ENCODE measurements at regions not wholly inside any gene's neighbourhood (a gene's known extent, or its start where the extent isn't known, plus 50 kb on each side); places are given as distances from the start of the nearest gene placed in this dataset.

DNA sequence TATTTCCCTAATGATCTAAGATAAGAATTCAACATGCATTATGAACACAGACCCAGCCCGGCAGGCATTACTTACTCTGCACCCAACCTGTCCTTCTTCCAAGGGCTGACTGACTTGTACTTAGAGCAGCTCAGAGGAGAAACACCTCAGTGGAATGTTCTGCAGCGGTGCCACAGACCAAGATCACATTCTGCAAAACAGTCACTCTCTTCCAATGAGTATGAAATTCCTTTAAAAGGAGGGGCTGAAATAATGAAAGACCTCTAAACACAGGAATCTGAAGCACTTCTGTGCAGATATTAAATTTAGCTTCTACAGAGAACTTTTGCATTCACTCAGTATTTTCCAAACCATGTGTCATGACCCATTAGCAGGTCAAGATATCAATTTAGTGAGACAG lies 172.9 kb downstream of the ZDHHC21 start:
- DNase-seq (ENCODE audit: low read depth in 2 of 2, low spot score in 1 of 2), result no peak

GRCh38 chr9:14517154-14517906 lies 175.9 kb downstream of the ZDHHC21 start:
- no peak for DNase-seq (ENCODE audit: low read depth in 2 of 2, low spot score in 1 of 2)

DNA sequence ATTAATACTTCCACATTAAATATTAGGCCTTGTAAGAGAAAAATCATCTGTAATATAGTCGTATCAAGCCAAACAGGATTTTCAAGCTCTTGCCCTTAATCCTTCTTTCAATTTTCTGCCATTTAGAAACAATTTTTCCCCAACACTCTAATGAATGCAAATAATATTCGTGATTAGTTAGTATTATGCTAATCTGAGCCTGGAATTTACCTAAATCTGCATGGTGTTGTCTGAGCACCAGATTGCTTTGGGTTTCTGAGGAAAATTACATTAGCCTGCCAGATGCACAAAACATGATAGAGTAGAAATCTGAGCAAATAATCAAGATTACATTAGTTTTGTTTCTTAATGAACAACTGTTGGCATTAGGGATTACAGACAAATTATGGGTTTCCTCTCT lies 176.6 kb downstream of the ZDHHC21 start:
- no peak for DNase-seq (ENCODE audit: low read depth in 2 of 2, low spot score in 1 of 2)

DNA sequence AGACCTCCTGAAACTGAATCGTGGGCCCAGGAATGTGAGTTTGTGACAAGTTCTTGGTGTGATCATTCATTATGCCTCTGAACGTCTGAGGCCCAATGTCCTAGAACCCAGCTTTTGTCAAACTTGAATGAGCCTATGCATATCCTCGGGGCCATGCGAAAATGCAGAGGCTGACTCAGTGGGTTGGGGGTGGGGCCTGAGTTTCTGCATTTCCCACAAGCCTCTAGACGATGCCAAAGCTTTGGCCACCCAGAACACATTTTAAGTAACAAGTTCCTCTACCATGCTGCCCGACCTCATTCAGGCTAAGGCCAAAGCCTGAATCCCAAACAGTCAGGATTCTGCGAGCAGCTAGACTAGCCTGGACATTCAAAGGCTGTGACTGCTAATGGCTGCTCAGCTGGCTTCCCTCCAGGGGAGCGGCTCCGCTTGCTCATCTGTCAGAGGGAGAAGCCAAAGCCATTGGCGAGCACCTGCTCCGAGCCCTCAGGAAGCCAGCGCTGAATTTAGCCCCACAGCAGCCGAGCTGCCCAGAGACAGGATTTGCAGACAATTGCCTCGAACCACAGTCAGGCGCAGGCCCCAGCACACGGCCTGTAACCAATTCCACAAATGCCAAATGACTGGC lies 177.5 kb downstream of the ZDHHC21 start:
- DNase-seq (ENCODE audit: low read depth in 2 of 2, low spot score in 1 of 2), result no peak

DNA sequence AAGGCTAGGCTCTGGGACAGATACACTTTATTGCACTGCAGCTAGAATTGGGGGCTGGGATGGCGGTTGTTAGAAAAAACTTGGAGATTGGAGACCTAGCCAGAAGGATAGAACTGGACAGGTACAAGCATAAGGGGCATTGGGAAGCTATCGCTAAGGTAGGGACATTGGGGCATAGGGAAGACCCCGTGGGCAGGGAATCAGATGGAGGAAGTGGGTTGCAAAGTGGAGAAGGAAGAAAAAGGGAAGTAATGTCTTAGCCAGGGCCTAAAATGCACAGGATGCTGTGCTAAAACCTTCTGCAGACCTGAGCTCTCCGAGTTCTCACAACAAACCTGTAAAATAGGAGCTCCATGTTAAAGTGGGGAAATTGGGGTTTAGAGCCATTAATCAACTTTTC lies 178.2 kb downstream of the ZDHHC21 start:
- DNase-seq (ENCODE audit: low read depth in 2 of 2, low spot score in 1 of 2), result no peak

GRCh38 chr9:14512942-14513341 lies 180.3 kb downstream of the ZDHHC21 start:
- DNase-seq (ENCODE audit: low read depth in 2 of 2, low spot score in 1 of 2), result no peak

- no peak for DNase-seq (ENCODE audit: low read depth in 2 of 2, low spot score in 1 of 2)
Measured at GRCh38 chr9:14511452-14511851, 181.8 kb downstream of the ZDHHC21 start.

DNA sequence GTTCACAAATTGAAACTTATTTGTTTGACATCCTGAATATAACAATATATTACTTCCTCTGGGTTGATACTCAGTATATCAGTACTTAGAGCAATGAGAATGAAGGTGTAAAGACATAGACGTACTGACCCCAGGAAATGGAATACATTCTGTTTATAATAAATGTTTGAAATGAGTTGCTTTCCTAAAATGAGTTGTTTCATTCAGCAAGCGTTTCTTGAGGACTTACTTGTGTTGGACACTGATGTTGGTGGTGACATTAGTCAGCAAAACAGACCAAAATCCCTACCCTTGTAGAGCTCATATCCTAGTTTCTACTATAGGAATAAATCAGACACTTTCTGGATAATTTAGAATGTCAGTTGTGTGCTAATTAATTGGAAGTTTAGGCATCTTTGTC lies 184.3 kb downstream of the ZDHHC21 start:
- no peak for DNase-seq (ENCODE audit: low read depth in 2 of 2, low spot score in 1 of 2)

DNA sequence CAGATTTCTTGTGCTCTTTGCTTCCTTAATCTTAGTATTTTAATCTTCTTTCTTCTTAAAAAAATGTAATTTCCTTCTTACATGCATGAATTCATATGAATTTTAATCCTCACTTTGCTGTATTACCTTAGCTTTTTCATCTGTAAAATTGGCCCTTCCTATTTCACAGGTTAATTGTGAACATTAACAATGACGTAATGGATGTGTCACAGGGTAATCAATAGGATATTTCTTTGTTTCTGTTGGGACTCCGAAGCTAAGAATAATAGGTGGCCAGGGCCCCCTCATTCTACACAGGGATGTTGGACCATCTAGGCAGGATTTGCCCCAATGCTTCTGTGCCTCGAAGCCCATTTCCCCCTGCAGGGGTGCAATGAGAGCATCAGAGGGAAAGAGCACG lies 187.4 kb upstream of the NFIB start:
- no peak for DNase-seq (ENCODE audit: low read depth in 2 of 2, low spot score in 1 of 2)

- no peak for DNase-seq (ENCODE audit: low read depth in 2 of 2, low spot score in 1 of 2)
Measured at GRCh38 chr9:14500705-14501104, 186.8 kb upstream of the NFIB start.

- DNase-seq (ENCODE audit: low read depth in 2 of 2, low spot score in 1 of 2), result no peak
Measured at GRCh38 chr9:14499976-14500375, 186.0 kb upstream of the NFIB start.

DNA sequence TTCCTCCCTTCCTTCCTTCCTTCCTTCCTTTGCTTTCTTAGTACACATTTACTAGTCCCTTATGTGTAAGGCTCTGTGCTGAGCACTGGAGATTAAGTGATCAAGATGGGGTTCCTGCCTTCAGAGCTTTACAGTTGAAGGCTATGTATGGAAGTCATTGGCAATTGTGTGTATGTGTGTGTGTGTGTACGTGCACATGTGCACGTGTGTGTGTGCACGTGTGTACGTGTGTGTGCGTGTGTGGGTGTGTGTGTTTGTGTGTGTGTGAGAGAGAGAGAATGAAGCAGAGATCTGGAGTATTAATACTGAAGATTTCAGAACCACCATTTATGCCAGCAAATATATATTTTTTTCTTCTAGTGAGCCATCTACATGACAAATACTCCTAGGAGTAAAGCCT lies 184.9 kb upstream of the NFIB start:
- no peak for DNase-seq (ENCODE audit: low read depth in 2 of 2, low spot score in 1 of 2)

DNA sequence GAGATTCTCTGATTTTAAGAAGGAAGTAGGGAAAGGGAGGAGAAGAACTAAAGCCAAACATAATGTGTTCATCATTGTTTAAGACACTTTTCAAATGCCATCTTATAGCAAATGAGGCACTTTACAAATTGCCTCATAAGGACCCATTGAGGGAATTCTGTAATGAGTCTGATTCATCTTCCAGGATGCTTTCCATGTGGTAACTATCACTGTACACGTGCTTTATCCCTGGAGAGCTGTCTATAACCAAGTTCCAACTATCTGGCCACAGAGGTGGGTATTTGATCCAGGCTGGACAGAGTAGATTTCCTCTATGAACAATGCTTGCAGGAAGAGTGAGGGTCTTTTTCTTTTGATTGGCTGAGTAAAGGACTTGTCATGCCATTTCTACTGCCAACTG lies 183.5 kb upstream of the NFIB start:
- no peak for DNase-seq (ENCODE audit: low read depth in 2 of 2, low spot score in 1 of 2)

DNA sequence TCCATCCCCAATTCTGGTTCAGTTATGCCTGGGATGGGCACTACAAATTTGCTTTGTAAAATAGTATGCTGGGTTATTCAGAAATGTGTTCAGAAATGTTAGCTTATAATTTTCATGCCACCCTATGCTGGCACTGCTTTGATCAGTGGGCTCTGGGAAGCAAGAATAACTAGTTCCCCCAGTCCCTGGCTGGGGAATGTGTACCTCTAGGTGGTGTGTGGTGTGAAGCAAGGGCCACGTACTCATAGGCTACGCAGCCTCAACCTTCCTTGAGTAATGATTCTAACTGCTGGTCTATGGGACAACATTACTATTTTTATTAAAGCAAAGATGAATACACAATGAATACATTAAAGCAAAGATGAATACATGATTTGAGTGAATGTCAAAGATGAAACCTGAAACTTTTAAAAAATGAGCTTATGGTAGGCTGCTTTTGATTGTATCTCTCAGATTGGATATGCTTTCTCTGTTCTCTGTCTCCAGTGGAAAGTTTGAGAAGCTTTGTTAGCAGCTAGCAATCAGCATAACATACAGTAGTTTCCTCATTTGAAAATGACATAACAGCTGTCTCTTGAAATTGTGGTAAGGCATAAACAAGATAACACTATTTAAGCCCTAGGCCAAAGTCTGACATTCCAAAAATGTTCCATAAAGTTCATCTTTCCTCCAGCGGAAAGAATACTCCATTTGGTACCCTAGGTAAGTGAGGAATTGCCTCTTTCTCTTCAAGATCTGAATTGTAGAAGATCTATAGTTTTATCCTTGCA lies 174.7 kb upstream of the NFIB start:
- no peak for DNase-seq (ENCODE audit: low read depth in 2 of 2, low spot score in 1 of 2)

- DNase-seq (ENCODE audit: low read depth in 2 of 2, low spot score in 1 of 2), result no peak
Measured at GRCh38 chr9:14487547-14488185, 173.7 kb upstream of the NFIB start.

DNA sequence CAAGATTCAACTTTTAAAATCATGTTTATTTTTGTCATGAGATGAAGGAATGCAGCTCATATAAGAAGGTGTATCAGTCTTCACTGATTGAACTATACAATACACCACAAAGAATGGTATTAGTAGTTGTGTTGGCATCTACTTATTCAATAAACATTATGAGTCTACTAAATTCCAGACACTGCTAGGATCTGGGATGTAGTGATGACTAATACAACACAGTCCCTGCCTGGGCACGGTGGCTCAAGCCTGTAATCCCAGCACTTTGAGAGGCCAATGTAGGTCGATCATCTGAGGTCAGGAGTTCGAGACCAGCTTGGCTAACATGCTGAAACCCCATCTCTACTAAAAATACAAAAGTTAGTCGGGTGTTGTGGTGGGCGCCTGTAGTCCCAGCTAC lies 171.4 kb upstream of the NFIB start:
- no peak for DNase-seq (ENCODE audit: low read depth in 2 of 2, low spot score in 1 of 2)

DNA sequence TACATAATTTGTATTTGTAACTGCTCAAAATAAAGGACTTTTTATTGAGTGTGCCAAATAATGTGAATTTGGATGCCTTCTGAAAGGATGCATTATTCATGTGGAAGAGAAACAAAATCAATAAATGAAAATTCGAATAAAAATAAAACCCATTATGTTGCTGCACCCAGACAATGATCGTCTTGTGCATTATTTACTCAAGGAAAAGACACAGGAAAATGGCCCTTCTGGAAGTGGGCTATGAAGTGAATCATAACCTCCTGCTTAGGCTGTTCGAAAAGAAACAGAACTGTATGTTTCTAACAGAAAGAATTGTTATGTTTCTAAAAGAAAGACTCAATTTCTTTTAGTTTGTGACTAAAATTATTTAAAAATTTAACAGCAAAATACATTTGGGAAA lies 168.9 kb upstream of the NFIB start:
- no peak for DNase-seq (ENCODE audit: low read depth in 2 of 2, low spot score in 1 of 2)

- DNase-seq (ENCODE audit: low read depth in 2 of 2, low spot score in 1 of 2), result no peak
Measured at GRCh38 chr9:14480526-14480925, 166.6 kb upstream of the NFIB start.

DNA sequence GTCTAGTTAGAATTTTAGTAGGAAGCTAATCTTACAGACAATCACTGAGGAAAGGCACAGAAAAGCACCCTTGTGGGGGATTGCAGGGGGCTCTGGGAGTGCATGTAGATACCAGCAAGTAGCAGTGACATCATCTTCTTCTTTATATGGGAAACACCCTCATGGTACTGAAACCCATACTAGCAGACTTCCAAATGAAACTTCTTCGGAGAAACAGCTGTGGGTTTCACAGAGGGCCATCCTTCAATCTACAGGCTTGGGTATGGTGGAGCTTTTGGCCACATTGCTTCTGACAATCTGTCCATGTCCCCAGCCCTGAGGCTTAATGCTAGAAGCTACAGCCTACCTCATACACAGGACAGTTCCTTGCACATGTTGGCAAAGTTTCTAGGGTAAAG lies 165.2 kb upstream of the NFIB start:
- DNase-seq (ENCODE audit: low read depth in 2 of 2, low spot score in 1 of 2), result no peak

GRCh38 chr9:14478175-14479162 lies 164.5 kb upstream of the NFIB start:
- DNase-seq (ENCODE audit: low read depth in 2 of 2, low spot score in 1 of 2), result no peak

DNA sequence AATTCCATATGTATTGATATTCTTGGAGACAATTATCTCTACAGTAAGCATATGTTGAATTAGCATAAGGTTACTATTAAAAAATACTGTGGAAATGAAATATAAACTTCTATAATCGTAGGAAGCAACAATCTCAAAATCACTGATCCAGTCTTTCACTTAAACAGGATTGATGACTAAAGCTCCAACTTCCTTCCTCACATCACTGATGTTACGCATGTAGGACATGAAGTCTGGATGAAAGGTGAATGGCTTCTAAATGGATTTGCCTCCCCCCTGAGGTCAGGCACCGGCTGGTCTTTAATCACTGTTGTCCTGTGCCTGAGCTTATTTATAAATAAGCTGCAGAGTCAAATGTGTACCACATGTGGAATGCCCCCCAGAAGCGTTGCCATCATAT lies 157.1 kb upstream of the NFIB start:
- DNase-seq (ENCODE audit: low read depth in 2 of 2, low spot score in 1 of 2), result no peak

Measured in stimulated activated CD8-positive, alpha-beta memory T cell treated with anti-CD3 and anti-CD28 coated beads, Interleukin-4, amount 100 ng/mL, for 4 hours (primary cell).